Mucosa of descending colon (tissue), 3 donors: ENCODE measurements at regions not wholly inside any gene's neighbourhood (a gene's known extent, or its start where the extent isn't known, plus 50 kb on each side); places are given as distances from the start of the nearest gene placed in this dataset.

ENCODE experiments used
- ATAC-seq: fragments of 200-7000 bp; cut with Tn5 transposase; one replicate; pipeline ENCODE4 v1.9.1; 2020; ENCODE audit warnings: mild to moderate bottlenecking, moderate library complexity
- DNase-seq, 3 donors: peaks; one replicate each; pipeline ENCODE4 v3.0.0-alpha.2; 2020
- H3K36me3 ChIP-seq: fragments of 200-600 bp; one replicate; pipeline ENCODE4 v1.8.0; 2021; ENCODE audit warnings: low read depth, mild to moderate bottlenecking
- H3K4me1 ChIP-seq: fragments of 200-600 bp; one replicate; pipeline ENCODE4 v1.8.0; 2021; ENCODE audit warnings: low read depth, mild to moderate bottlenecking
- H3K4me3 ChIP-seq: fragments of 200-600 bp; one replicate; pipeline ENCODE4 v1.8.0; 2021; ENCODE audit warnings: mild to moderate bottlenecking
- H3K9me3 ChIP-seq: fragments of 200-600 bp; one replicate; pipeline ENCODE4 v1.8.0; 2021; ENCODE audit warnings: mild to moderate bottlenecking
- CTCF ChIP-seq: fragments of 200-600 bp; IDR thresholded peaks from one replicate; pipeline ENCODE4 v1.8.0; 2022; ENCODE audit warnings: antibody characterized with exemption, mild to moderate bottlenecking
- intact Hi-C, 2 donors: fragments of 100-400 bp; cut with DNase I in 1 of 2; cut with micrococcal nuclease in 1 of 2; formaldehyde crosslinking; loops; one replicate each; pipeline versions ENCODE4 v1.11.0 to v1.11.1; 2022; cut with DNase I, micrococcal nuclease
- donor health status: DM: no; HTN: no; CAD: no; lungs with moderate emphysema.
- donor health status: DM: no; HTN: no; CAD: no.
- donor health status: DM: no; HTN: yes; CAD: no.

- ATAC-seq = peak; percentile 27
- no peaks in the 10 kb centered on the region for H3K36me3 ChIP-seq
- H3K4me1 ChIP-seq = no peaks in the 10 kb centered on the region
- no peaks in the 10 kb centered on the region for H3K9me3 ChIP-seq
- peak in 1 of 3 donors; percentile 13 for DNase-seq
- intact Hi-C loops = no loop called here
- H3K4me3 ChIP-seq = no peak overlapping the region
- TF ChIP-seq CTCF = no peak
Observed at GRCh38 chr12:127588249-127588648, 678.7 kb upstream of the TMEM132C start.

DNA sequence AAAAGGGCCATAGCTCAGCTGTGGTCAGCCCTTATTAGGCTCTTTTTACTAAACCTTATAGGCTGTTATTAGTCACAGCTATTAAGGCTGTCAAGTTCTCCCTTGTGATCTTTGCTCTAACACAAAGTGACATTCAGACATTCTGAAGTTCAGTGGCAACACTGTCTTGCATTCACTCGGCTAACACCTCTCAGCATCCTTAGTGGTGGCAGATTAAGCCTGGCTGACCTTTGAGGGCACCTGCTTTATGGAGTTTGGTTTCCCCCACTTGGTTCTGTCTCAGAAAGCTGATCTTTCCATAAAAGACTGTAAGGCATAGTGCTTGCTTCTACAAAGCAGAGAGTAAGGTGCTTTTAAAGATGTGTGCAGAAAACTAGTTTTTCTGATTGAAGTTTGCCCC, 677.4 kb upstream of the TMEM132C start:
- no peak for ATAC-seq
- intact Hi-C loops = no loop called here

DNA sequence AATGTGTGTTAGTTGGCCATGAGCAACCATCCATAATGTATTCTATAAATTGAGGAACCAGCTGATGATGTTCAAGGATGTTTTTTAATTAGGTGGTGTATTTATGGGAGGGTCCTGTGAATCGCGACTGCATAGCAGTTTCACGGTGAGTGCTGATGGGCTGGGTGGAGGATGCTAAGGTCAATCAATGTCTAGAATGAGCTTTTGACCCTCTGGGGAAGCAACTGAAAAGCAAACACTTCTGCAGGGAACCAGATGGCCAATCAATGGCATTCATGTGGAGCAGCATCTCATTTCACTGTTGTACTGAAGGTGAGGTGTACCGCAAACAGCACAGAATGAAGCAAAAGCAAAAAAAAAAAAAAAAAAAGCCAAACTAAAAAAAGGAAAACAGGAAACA, 676.1 kb upstream of the TMEM132C start:
- no peaks in the 10 kb centered on the region for H3K9me3 ChIP-seq
- DNase-seq = no peak
- H3K36me3 ChIP-seq = no peaks in the 10 kb centered on the region
- intact Hi-C loops = no loop called here
- no peak for TF ChIP-seq CTCF
- ATAC-seq = no peak
- no peak overlapping the region for H3K4me3 ChIP-seq
- no peaks in the 10 kb centered on the region for H3K4me1 ChIP-seq

More for the DNA sequence above, 677.4 kb upstream of the TMEM132C start:
- TF ChIP-seq CTCF = no peak
- H3K4me3 ChIP-seq = no peak overlapping the region
- H3K4me1 ChIP-seq = no peaks in the 10 kb centered on the region
- H3K36me3 ChIP-seq = no peaks in the 10 kb centered on the region
- no peak for DNase-seq
- no peaks in the 10 kb centered on the region for H3K9me3 ChIP-seq

DNA sequence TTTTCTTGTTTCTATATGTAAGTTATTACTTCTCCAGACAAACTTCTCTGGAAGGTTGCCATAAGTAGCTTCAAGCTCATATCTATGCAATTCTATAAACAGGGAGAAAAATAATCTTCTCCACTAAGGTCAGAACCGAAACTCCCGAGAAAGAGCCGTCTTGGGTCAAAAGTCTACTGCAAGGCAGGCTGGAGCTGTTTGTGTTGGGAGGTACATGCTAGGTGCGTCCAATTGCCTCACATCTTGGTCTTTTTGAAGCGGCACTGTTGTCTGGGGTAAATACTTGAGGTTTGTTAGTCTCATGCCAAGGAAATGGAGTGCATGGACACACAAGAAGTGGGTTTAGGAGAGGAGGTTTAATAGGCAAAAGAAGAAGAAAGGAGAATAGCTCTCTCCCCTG, 674.7 kb upstream of the TMEM132C start:
- H3K4me1 ChIP-seq = no peaks in the 10 kb centered on the region
- intact Hi-C loops = no loop called here
- TF ChIP-seq CTCF = no peak
- ATAC-seq (no peak), DNase-seq (no peak)
- H3K9me3 ChIP-seq = no peaks in the 10 kb centered on the region
- H3K36me3 ChIP-seq = no peaks in the 10 kb centered on the region
- no peak overlapping the region for H3K4me3 ChIP-seq

DNA sequence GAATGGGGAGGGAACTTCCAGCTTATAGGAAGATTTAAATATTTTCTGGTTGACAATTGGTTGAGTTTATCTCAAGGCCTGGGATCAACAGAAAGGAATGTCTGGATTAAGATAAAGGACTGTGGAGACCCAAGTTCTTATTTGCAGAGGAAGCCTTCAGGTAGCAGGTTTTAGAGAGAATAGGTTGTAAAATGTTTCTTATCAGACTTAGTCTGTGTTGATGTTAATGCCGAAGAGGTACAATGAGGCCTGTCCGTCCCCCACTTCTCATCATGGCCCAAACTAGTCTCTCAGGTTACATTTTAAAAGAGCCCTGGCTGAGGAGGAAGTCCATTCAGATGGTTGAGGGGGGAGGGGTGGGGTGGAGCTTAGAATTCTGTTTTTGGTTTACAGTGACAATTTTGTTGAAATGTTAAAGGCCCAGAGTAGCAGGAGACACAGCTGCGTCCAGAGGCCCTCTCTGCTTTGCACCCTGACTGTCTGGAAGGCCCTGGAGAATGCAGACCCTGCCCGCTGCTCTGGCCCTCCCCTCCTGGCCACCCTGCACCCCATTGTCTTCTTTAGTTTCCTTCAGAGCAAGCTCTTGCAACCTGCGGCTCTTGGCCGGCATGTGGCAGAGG, 672.5 kb upstream of the TMEM132C start:
- intact Hi-C loops = no loop called here
- H3K9me3 ChIP-seq = no peaks in the 10 kb centered on the region
- DNase-seq = no peak

More for the DNA sequence above, 672.5 kb upstream of the TMEM132C start:
- Histone ChIP-seq H3K4me1 (no peaks in the 10 kb centered on the region), H3K4me3 (no peak overlapping the region), H3K36me3 (no peaks in the 10 kb centered on the region)
- no peak for ATAC-seq
- TF ChIP-seq CTCF = no peak
